Effector memory CD8-positive, alpha-beta T cell (primary cell): ENCODE measurements at regions not wholly inside any gene's neighbourhood (a gene's known extent, or its start where the extent isn't known, plus 50 kb on each side); places are given as distances from the start of the nearest gene placed in this dataset.

Experiments used
- ATAC-seq: fragments of 150-1000 bp; cut with Tn5 transposase; replicated peaks from 2 replicates; pipeline ENCODE4 v1.10.0; 2021; ENCODE audit warnings: mild to moderate bottlenecking, moderate library complexity
- DNase-seq, 3 experiments: peaks; one replicate each; pipeline ENCODE4 v3.0.0; 2021
- H3K27ac Mint-ChIP-seq, 2 donors: one replicate each; pipeline ENCODE4 v1.8.0; 2022; ENCODE audit warnings: mild to moderate bottlenecking in 2 of 2, mixed read lengths in 2 of 2, moderate library complexity in 2 of 2
- H3K27me3 Mint-ChIP-seq, 2 donors: one replicate each; pipeline ENCODE4 v1.8.0; 2022; ENCODE audit warnings: mixed read lengths in 2 of 2
- H3K36me3 Mint-ChIP-seq: one replicate; pipeline ENCODE4 v1.8.0; 2022; ENCODE audit warnings: mild to moderate bottlenecking, moderate library complexity, mixed read lengths; ENCODE audit not compliant: insufficient read depth
- H3K4me1 Mint-ChIP-seq, 2 donors: one replicate each; pipeline ENCODE4 v1.8.0; 2022; ENCODE audit warnings: low read depth in 2 of 2, mixed read lengths in 2 of 2
- H3K4me3 Mint-ChIP-seq, 2 donors: one replicate each; pipeline ENCODE4 v1.8.0; 2022; ENCODE audit warnings: mild to moderate bottlenecking in 2 of 2, mixed read lengths in 2 of 2, moderate library complexity in 2 of 2
- H3K9me3 Mint-ChIP-seq, 2 donors: one replicate each; pipeline ENCODE4 v1.8.0; 2022; ENCODE audit warnings: mixed read lengths in 2 of 2

- DNase-seq (no peak), ATAC-seq (no peak)
- no peaks in the 10 kb centered on the region for H3K27me3 Mint-ChIP-seq
- no peaks in the 10 kb centered on the region for H3K36me3 Mint-ChIP-seq
- H3K27ac Mint-ChIP-seq: no peak overlapping the region
- H3K9me3 Mint-ChIP-seq: no peaks in the 10 kb centered on the region
- no peak overlapping the region for H3K4me3 Mint-ChIP-seq
- H3K4me1 Mint-ChIP-seq: no peaks in the 10 kb centered on the region
Measured at GRCh38 chr10:21217107-21217506, 308.4 kb downstream of the SKIDA1 start.

DNA sequence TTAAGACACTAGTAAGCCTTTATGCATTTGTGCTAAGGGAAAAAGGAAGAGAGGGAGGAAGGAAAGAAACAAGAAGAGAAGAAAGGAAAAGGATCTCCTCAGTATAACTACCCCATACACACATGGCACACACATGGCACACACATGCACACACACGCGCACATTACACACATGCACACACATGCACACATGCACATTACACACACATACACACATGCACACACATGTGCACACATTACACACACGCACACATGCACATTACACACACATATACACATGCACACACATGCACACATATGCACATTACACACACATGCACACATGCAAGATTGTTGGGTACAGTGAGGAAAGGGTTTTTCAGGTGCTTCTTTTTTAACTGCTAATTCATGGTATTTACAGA lies 311.2 kb downstream of the SKIDA1 start:
- no peaks in the 10 kb centered on the region for H3K27me3 Mint-ChIP-seq
- no peak overlapping the region for H3K4me3 Mint-ChIP-seq
- no peaks in the 10 kb centered on the region for H3K9me3 Mint-ChIP-seq
- ATAC-seq: no peak
- no peaks in the 10 kb centered on the region for H3K36me3 Mint-ChIP-seq
- H3K27ac Mint-ChIP-seq: no peak overlapping the region
- DNase-seq: no peak
- H3K4me1 Mint-ChIP-seq: no peaks in the 10 kb centered on the region

GRCh38 chr10:21213381-21213780 lies 312.1 kb downstream of the SKIDA1 start:
- H3K36me3 Mint-ChIP-seq: no peaks in the 10 kb centered on the region
- no peak overlapping the region for H3K4me3 Mint-ChIP-seq
- H3K4me1 Mint-ChIP-seq: no peaks in the 10 kb centered on the region
- peaks cover 0 to 2% of the 10 kb centered on the region in 2 donors for H3K27me3 Mint-ChIP-seq
- no peaks in the 10 kb centered on the region for H3K9me3 Mint-ChIP-seq
- DNase-seq: no peak
- no peak overlapping the region for H3K27ac Mint-ChIP-seq
- ATAC-seq: no peak

- H3K36me3 Mint-ChIP-seq: no peaks in the 10 kb centered on the region
- ATAC-seq (no peak), DNase-seq (no peak)
- no peak overlapping the region for H3K4me3 Mint-ChIP-seq
- H3K27ac Mint-ChIP-seq: no peak overlapping the region
- H3K4me1 Mint-ChIP-seq: no peaks in the 10 kb centered on the region
- peaks cover 0 to 7% of the 10 kb centered on the region in 2 donors for H3K27me3 Mint-ChIP-seq
- H3K9me3 Mint-ChIP-seq: peaks cover 0 to 3% of the 10 kb centered on the region in 2 donors
Measured at GRCh38 chr10:21212912-21213311, 312.6 kb downstream of the SKIDA1 start.

DNA sequence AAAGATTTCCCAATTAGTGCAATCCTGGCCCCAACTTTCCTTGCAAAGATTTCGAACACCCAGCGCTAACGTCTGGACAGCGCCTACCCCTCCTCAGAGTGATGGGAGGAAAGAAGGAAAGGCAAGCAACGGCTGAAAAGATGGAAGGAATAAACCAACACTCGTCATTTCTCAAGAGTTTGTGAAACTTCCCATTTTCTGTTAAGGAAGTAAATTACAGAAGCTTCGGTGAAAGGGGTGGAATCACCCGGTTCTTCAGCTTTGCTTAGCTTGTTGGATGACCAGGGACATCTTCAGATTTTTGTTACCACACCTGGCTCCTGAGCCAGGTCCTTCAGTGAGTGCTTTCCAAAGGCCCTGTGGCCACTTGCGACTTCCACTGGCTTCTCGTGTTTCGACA lies 313.1 kb downstream of the SKIDA1 start:
- H3K4me1 Mint-ChIP-seq: no peaks in the 10 kb centered on the region
- H3K9me3 Mint-ChIP-seq: peaks cover 0 to 9% of the 10 kb centered on the region in 2 donors
- no peak overlapping the region for H3K27ac Mint-ChIP-seq
- DNase-seq (no peak), ATAC-seq (no peak)
- H3K27me3 Mint-ChIP-seq: peaks cover 0 to 13% of the 10 kb centered on the region in 2 donors
- no peaks in the 10 kb centered on the region for H3K36me3 Mint-ChIP-seq
- no peak overlapping the region for H3K4me3 Mint-ChIP-seq

- DNase-seq: no peak
- H3K9me3 Mint-ChIP-seq: peaks cover 0 to 9% of the 10 kb centered on the region in 2 donors
- no peaks in the 10 kb centered on the region for H3K4me1 Mint-ChIP-seq
- ATAC-seq: no peak
- peaks cover 1 to 16% of the 10 kb centered on the region in 2 donors for H3K27me3 Mint-ChIP-seq
- no peak overlapping the region for H3K4me3 Mint-ChIP-seq
- no peak overlapping the region for H3K27ac Mint-ChIP-seq
- no peaks in the 10 kb centered on the region for H3K36me3 Mint-ChIP-seq
Measured at GRCh38 chr10:21209495-21209894, 312.4 kb upstream of the NEBL start.

DNA sequence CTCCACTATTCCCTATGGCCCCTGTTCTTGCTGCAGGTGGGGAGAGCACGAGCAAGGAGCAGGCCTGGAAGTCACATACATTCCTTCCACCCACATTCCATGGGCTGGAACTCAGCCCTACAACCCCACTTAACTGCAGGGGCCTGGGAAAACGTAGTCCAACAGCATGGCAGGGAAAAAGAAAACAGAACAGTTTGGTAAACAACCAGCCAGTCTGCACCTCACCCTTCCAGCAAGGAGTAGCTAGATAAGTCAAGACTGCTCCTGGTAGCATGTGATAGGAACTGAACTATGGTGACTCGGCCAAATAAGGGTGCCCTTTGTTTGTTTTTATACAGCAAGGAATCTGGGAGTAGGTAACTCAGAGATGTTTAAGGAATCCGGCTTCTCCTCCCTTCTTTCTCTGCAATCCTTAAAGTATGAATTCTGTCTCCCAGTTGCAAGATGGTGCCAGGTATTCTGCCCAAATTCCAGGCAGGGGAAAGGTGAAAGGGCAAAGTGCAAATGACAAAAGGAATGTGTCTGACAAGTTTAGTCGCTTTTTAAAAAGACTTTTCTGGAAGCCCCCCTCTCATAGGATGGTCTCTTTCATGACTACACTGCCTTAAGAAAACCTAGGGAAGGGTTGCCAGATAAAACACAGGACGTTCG lies 311.7 kb upstream of the NEBL start:
- Mint-ChIP-seq H3K4me3 (no peak overlapping the region), H3K36me3 (no peaks in the 10 kb centered on the region), H3K27ac (no peak overlapping the region), H3K27me3 (peaks cover 8 to 23% of the 10 kb centered on the region in 2 donors), H3K9me3 (peaks cover 0 to 9% of the 10 kb centered on the region in 2 donors), H3K4me1 (no peaks in the 10 kb centered on the region)
- ATAC-seq (no peak), DNase-seq (no peak)

DNA sequence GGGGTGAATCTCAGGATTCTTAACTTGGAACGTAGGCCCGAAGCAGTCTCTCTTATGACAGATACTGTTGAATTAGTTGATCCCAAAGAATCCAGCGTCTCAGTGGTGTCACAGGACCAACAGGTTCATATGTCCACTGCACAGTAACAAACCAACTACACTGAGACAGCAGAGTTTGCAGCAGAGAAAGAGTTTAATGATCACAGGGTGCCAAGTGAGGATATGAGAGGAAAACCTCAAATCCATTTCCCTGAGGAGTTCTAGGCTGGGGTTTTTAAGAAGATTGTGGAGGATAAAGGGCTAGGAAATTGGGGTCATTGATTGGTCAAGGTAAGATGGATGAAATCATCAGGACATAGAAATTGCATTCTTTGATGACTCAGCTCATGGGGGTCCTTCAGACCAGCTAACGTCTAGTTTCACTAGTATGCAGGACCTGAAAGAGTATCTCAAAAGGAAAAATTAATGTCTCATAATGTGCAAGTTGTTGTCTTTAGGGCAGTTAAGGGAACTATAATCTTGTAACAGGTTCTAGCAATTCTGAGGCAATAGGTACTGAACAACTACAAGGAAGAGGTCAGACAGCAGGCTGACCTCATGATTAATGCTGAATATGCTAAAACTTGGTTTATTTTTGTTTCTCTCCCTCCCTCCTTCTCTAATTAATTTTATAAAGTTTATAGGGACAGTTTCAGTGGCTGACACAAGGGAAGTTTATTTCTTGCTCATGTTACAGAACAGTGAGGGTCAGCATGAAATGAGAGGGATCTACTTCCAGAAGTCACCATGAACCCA lies 310.9 kb upstream of the NEBL start:
- DNase-seq (no peak), ATAC-seq (no peak)
- Mint-ChIP-seq H3K27ac (no peak overlapping the region), H3K4me3 (no peak overlapping the region), H3K9me3 (peaks cover 0 to 9% of the 10 kb centered on the region in 2 donors), H3K4me1 (no peaks in the 10 kb centered on the region), H3K27me3 (peaks cover 15 to 29% of the 10 kb centered on the region in 2 donors), H3K36me3 (no peaks in the 10 kb centered on the region)

GRCh38 chr10:21205328-21205727 lies 308.2 kb upstream of the NEBL start:
- peaks cover 15 to 29% of the 10 kb centered on the region in 2 donors for H3K27me3 Mint-ChIP-seq
- no peak overlapping the region for H3K27ac Mint-ChIP-seq
- no peaks in the 10 kb centered on the region for H3K36me3 Mint-ChIP-seq
- no peaks in the 10 kb centered on the region for H3K4me1 Mint-ChIP-seq
- peaks cover 0 to 9% of the 10 kb centered on the region in 2 donors for H3K9me3 Mint-ChIP-seq
- no peak overlapping the region for H3K4me3 Mint-ChIP-seq
- ATAC-seq: no peak
- DNase-seq: no peak

DNA sequence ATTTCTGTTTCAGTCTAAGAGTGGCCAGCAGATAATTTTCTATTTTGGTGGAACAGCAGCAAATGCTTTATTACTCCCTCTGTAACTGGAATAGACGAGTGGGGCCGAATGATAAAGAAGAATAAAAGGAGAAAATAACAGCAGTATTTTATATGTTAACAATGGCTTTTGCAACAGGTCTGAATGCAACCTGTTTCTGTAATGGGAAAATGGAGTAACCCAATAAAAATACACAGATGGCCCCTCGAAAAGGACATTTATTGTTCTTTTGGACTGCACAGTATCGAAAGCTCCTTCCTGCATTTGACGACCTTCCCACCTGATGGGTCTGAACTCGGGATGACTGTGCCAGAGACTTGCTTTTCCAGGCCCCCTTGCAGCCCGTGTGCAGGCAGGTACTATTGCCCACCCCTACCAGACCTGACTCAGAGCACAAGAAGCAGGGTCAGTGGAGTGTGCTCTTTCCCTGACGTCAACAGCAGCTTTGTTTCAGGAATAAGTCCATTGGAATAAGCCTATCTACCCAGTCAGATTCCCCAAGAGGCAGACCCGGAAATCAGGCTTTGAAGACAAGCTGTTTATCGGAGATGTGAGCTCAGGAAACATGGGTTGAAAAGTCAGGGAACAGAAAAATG lies 306.5 kb upstream of the NEBL start:
- no peak overlapping the region for H3K27ac Mint-ChIP-seq

GRCh38 chr10:21202776-21203462 lies 305.8 kb upstream of the NEBL start:
- no peak overlapping the region for H3K27ac Mint-ChIP-seq
- DNase-seq: no peak
- no peaks in the 10 kb centered on the region for H3K36me3 Mint-ChIP-seq
- ATAC-seq: no peak
- peaks cover 7 to 11% of the 10 kb centered on the region in 2 donors for H3K9me3 Mint-ChIP-seq
- peaks cover 15 to 22% of the 10 kb centered on the region in 2 donors for H3K27me3 Mint-ChIP-seq
- no peaks in the 10 kb centered on the region for H3K4me1 Mint-ChIP-seq
- no peak overlapping the region for H3K4me3 Mint-ChIP-seq

More for the DNA sequence above, 306.5 kb upstream of the NEBL start:
- Mint-ChIP-seq H3K9me3 (peaks cover under 1 to 9% of the 10 kb centered on the region in 2 donors), H3K4me1 (no peaks in the 10 kb centered on the region), H3K27me3 (peaks cover 15 to 28% of the 10 kb centered on the region in 2 donors), H3K4me3 (no peak overlapping the region), H3K36me3 (no peaks in the 10 kb centered on the region)
- DNase-seq (no peak), ATAC-seq (no peak)

DNA sequence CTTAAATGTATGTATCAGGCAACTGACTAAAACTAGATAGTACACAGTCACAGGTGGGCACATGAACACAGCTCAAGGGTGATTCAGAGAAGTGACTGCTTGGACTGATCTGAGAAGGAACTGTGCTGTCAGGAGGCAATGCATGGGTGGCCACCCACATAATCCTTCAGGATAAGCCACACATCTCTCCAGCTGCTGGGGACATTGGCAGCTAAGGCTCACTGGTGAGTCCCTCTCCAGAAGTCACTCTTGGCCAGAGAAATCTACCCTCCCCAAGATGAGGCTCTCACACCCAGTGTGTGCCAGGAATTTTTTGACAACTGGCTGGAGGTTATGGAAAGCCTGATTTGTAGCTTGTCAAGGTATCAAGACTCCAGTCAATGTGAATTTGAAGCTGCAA lies 302.4 kb upstream of the NEBL start:
- ATAC-seq: no peak

DNA sequence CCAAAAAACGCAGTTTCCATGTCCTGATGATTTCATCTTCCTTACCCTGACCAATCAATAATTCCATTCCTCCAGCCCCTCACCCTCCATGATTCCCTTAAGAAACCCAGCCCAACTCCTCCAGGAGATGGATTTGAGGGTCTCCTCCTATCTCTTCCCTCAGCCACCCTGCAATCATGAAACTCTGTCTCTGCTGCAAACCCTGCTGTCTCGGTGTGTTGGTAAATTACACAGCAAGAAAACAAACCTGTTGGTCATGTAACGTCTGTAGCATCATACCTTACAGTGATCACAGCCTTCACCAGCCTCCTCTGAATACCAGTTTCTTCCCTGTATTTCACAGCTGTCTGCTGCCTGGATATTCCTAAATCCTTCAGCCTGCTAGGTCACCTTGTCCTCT lies 300.7 kb upstream of the NEBL start:
- H3K27me3 Mint-ChIP-seq: peaks cover 2 to 5% of the 10 kb centered on the region in 2 donors

More for the DNA sequence above, 302.4 kb upstream of the NEBL start:
- H3K27ac Mint-ChIP-seq: no peak overlapping the region
- H3K27me3 Mint-ChIP-seq: peaks cover 13 to 15% of the 10 kb centered on the region in 2 donors
- no peak overlapping the region for H3K4me3 Mint-ChIP-seq
- H3K36me3 Mint-ChIP-seq: no peaks in the 10 kb centered on the region
- peaks cover 13 to 15% of the 10 kb centered on the region in 2 donors for H3K9me3 Mint-ChIP-seq
- H3K4me1 Mint-ChIP-seq: no peaks in the 10 kb centered on the region
- no peak for DNase-seq

More for the DNA sequence above, 300.7 kb upstream of the NEBL start:
- Mint-ChIP-seq H3K36me3 (no peaks in the 10 kb centered on the region), H3K9me3 (peaks cover 13 to 15% of the 10 kb centered on the region in 2 donors), H3K27ac (no peak overlapping the region), H3K4me1 (no peaks in the 10 kb centered on the region), H3K4me3 (no peak overlapping the region)
- ATAC-seq (no peak), DNase-seq (no peak)
